ENCODE measurements at regions not wholly inside any gene's neighbourhood (a gene's known extent, or its start where the extent isn't known, plus 50 kb on each side); places are given as distances from the start of the nearest gene placed in this dataset.

GRCh38 chr11:105553025-105553424 lies 56.8 kb upstream of the GRIA4 start:
- intact Hi-C loops (cut with DNase I) = no loop called here
- ATAC-seq (no peak), DNase-seq (ENCODE audit: missing footprints) (no peak)

DNA sequence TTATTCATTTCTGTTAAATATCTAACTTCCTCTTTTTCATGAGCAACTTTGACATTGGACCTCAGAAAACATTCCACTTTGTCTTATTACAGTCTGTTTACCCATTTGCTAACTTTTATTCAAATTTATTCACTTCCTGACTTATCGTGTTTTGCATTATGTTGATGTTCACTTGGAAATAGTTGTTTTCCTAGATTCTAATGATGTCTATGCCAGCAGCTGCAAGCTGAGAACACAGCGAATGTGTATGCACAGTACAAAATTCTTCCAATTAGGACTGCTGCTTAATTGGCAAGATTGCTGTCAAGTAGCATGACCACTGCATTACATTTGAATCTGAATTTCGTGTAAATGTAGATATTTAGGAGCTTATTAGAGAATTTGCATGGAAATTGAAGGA lies 61.5 kb upstream of the GRIA4 start:
- DNase-seq (ENCODE audit: missing footprints) (no peak), ATAC-seq (no peak)
- intact Hi-C loops (cut with DNase I) = no loop called here

GRCh38 chr11:105538588-105538987 lies 71.3 kb upstream of the GRIA4 start:
- intact Hi-C loops (cut with DNase I) = no loop called here
- DNase-seq (ENCODE audit: missing footprints) (no peak), ATAC-seq (no peak)

DNA sequence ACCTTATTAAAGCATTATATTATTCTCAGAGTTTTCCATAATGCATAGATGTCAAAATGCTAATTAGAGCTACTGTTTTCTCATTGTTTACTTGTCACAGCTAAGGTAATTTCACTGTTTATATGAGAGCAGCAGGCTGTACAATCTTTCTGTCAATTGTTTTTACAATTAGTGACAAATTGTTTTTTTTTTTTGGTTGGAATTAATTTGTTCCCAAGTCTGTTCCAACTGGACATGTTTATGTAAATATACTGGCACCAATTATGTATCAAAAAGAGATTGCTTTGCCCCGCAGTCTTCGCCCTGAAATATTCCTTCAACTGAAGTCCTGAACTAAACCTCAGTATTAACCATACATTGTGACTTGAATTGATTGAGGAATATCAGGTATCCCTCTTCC lies 72.3 kb upstream of the GRIA4 start:
- ATAC-seq (no peak), DNase-seq (ENCODE audit: missing footprints) (no peak)
- intact Hi-C loops (cut with DNase I) = no loop called here

DNA sequence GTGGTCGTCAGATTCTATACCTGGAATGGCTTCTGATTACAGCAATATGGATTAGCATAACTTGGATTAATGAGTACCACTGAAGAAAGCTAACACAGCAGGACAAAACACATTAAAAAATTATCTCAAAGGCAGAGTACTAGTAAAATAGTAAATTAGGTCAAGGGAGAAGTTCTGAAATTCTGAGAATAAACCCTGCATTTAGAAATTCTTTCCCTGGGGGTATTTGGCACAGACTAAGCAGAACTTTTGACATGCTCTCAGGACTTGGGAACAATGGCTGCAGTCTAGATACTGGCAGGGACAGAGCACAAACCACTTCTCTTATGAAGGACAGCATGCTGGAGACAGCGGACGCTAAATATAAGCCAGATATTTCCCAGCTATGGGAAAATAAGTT lies 85.6 kb upstream of the GRIA4 start:
- peak; percentile 65 for ATAC-seq
- intact Hi-C loops (cut with DNase I) = no loop called here
- no peak for DNase-seq (ENCODE audit: missing footprints)

GRCh38 chr11:105520706-105521345 lies 89.0 kb upstream of the GRIA4 start:
- intact Hi-C loops (cut with DNase I) = no loop called here
- no peak for DNase-seq (ENCODE audit: missing footprints)
- ATAC-seq = no peak

GRCh38 chr11:105507496-105508254 lies 102.2 kb upstream of the GRIA4 start:
- intact Hi-C loops (cut with DNase I) = no loop called here
- ATAC-seq = no peak
- no peak for DNase-seq (ENCODE audit: missing footprints)

- intact Hi-C loops (cut with DNase I) = no loop called here
- ATAC-seq (no peak), DNase-seq (ENCODE audit: missing footprints) (no peak)
Observed at GRCh38 chr11:105492010-105492409, 117.9 kb upstream of the GRIA4 start.

DNA sequence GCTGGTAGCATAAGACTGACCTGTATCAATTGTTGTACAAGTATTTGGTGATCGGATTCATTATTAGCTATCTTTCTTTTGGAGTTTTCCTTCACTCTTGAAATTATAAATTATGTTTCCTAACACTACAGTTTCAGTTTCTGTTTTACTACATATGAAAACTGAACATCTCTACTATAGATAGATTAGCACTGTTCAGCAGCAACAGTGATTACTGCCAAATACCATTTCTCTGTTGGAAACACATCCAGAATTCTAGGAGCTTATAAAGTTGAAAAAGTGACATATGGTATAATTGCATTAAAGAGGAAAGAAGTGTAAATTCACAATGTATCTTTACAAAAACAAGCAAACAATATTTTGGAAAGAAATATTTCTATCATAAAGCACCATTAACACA lies 118.5 kb upstream of the GRIA4 start:
- ATAC-seq (no peak), DNase-seq (ENCODE audit: missing footprints) (no peak)
- intact Hi-C loops (cut with DNase I) = no loop called here

GRCh38 chr11:105490333-105490732 lies 119.5 kb upstream of the GRIA4 start:
- DNase-seq (ENCODE audit: missing footprints) = no peak
- intact Hi-C loops (cut with DNase I) = no loop called here
- ATAC-seq = no peak

GRCh38 chr11:105489446-105489845 lies 120.4 kb upstream of the GRIA4 start:
- intact Hi-C loops (cut with DNase I) = no loop called here
- DNase-seq (ENCODE audit: missing footprints) (no peak), ATAC-seq (no peak)

- peak; percentile 62 for DNase-seq (ENCODE audit: missing footprints)
- ATAC-seq = no peak
- intact Hi-C loops (cut with DNase I) = no loop called here
Observed at GRCh38 chr11:105486929-105487328, 122.9 kb upstream of the GRIA4 start.

DNA sequence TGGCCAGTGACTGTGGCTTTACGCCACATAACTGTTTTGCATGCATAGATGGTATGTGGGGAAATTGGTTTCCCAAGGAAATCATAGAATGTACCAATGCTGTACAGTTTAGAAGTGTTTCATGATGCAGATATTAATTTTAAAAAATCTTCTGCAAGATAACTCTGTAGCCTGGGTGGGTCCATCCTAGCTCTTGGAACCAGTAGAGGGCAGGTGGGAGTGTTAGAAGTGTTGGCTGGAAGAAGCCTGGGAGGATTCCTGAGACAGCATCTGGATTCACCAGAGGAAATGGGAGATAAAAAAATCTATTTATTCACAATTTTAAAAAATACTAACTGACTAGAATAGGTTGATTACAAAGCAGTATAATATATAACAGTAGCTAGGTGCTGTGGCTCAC lies 139.9 kb upstream of the GRIA4 start:
- intact Hi-C loops (cut with DNase I) = no loop called here
- ATAC-seq (no peak), DNase-seq (ENCODE audit: missing footprints) (no peak)

- DNase-seq (ENCODE audit: missing footprints) (no peak), ATAC-seq (peak; percentile 67)
- intact Hi-C loops (cut with DNase I) = no loop called here
Observed at GRCh38 chr11:105468154-105468553, 141.7 kb upstream of the GRIA4 start.

GRCh38 chr11:105466582-105467228 lies 143.2 kb upstream of the GRIA4 start:
- intact Hi-C loops (cut with DNase I) = no loop called here
- no peak for ATAC-seq
- DNase-seq (ENCODE audit: missing footprints) = no peak

DNA sequence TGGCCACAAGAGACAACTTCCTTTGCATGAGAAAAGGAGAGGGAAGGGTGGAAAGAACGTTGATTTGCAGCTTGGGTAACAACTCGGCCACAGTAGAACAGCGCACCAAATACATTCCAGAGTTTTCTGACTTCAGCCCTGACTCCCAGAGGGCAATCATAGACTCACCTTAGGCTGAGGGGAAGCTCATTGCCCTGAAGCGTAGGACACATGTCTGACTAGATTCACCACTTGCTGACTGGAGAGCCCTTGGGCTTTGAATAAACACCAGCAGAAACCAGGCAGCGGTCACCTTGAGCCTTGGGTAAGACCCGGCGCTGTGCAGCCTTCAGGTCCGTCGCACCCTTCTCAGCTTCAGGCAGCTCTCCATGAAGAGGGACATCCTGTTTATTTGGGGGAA lies 151.8 kb upstream of the GRIA4 start:
- ATAC-seq = no peak
- DNase-seq (ENCODE audit: missing footprints) = no peak
- intact Hi-C loops (cut with DNase I) = no loop called here

DNA sequence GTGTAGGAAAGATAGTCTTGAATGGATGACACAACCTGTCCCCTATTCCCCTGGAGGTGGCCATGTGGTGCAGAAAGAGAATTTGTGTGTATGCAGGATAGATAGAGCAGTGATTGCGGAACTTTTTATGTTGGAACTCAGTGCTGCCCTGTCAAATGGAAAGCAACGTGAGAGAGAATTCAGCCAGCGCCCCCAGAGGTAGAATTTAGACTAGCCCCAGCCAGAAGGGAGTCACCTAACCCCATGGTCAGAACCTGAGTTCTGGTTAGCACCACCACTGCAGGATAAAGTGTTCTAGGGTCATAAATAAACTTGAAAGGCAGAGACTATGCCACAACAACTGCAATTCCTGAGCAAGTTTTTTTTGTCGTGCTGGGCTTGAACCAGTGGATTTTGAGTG lies 152.9 kb upstream of the GRIA4 start:
- DNase-seq (ENCODE audit: missing footprints) (no peak), ATAC-seq (no peak)
- intact Hi-C loops (cut with DNase I) = no loop called here

DNA sequence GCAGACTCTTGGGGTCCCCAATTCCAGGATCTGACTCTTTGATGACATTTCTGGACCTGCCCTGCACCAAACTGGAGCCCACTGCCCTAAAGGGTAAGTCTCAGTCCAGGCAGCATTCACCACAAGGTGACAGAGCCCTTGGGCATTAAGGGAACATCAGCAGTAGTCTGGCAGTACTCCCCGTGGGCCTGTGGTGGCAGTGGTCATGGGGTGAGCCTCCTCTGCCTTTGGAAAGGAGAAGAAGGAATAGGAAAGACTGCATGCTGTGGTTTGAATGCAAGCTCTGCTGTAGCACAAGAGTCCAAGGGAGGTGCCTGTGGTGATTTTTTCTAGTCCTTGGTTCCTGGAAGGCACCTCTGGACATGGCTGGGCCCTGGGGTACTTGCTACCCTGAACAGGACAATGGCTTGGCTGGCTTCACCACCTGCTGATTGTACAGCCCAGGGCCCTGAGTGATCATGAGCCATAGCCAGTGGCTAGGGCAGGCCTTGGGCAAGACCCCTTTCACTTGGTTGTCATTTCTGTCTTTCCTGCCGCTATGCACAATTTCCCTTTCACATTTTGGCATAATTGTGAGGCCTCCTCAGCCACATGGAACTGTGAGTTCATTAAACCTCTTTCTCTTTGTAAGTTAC lies 160.7 kb upstream of the GRIA4 start:
- DNase-seq (ENCODE audit: missing footprints) (no peak), ATAC-seq (no peak)
- intact Hi-C loops (cut with DNase I) = no loop called here

DNA sequence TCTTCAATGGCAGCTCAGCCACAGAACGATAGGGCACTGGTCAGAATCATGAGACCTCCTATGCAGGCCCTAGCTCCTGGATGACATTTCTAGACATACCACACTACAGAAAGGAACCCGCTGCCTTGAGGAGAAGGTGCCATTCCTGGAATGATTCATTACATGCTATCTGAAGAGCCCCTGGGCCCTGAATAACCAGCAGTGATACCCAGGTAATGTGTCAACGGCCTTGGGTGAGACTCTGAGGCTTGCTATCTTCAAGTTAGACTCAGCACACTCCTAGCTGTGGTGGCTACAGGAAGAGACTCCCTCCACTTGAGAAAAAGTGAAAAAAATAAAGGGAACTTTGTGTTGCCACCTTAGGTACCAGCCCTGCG lies 161.2 kb upstream of the GRIA4 start:
- DNase-seq (ENCODE audit: missing footprints) (no peak), ATAC-seq (no peak)
- intact Hi-C loops (cut with DNase I) = no loop called here
